ENCODE measurements at regions not wholly inside any gene's neighbourhood (a gene's known extent, or its start where the extent isn't known, plus 50 kb on each side); places are given as distances from the start of the nearest gene placed in this dataset.

GRCh38 chr11:116225236-116225635, 547.6 kb downstream of the BUD13 start:
- TF ChIP-seq, protein P1, sequence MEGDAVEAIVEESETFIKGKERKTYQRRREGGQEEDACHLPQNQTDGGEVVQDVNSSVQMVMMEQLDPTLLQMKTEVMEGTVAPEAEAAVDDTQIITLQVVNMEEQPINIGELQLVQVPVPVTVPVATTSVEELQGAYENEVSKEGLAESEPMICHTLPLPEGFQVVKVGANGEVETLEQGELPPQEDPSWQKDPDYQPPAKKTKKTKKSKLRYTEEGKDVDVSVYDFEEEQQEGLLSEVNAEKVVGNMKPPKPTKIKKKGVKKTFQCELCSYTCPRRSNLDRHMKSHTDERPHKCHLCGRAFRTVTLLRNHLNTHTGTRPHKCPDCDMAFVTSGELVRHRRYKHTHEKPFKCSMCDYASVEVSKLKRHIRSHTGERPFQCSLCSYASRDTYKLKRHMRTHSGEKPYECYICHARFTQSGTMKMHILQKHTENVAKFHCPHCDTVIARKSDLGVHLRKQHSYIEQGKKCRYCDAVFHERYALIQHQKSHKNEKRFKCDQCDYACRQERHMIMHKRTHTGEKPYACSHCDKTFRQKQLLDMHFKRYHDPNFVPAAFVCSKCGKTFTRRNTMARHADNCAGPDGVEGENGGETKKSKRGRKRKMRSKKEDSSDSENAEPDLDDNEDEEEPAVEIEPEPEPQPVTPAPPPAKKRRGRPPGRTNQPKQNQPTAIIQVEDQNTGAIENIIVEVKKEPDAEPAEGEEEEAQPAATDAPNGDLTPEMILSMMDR (IDR thresholded peaks at IDR 0.05) = no peak
- no peak for TF ChIP-seq POLR2A (IDR thresholded peaks at IDR 0.05)
